HS-27A (cell line): ENCODE measurements at regions not wholly inside any gene's neighbourhood (a gene's known extent, or its start where the extent isn't known, plus 50 kb on each side); places are given as distances from the start of the nearest gene placed in this dataset.

Experiments used
- DNase-seq: peaks from one replicate; pipeline ENCODE4 v3.0.0-alpha.2; 2012; ENCODE audit warnings: low read depth, missing footprints

GRCh38 chr2:79453918-79454317, 58.9 kb upstream of the CTNNA2 start:
- DNase-seq = no peak

- DNase-seq = no peak
Observed at GRCh38 chr2:79452651-79453050, 60.2 kb upstream of the CTNNA2 start.

- DNase-seq = no peak
Observed at GRCh38 chr2:79447463-79447862, 65.4 kb upstream of the CTNNA2 start.

- DNase-seq = no peak
Observed at GRCh38 chr2:79446313-79446712, 66.5 kb upstream of the CTNNA2 start.

- no peak for DNase-seq
Observed at GRCh38 chr2:79437433-79438267, 75.2 kb upstream of the CTNNA2 start.

- no peak for DNase-seq
Observed at GRCh38 chr2:79434362-79434761, 78.5 kb upstream of the CTNNA2 start.

GRCh38 chr2:79432731-79433146, 80.1 kb upstream of the CTNNA2 start:
- DNase-seq = no peak

GRCh38 chr2:79428745-79429144, 84.1 kb upstream of the CTNNA2 start:
- no peak for DNase-seq

- no peak for DNase-seq
Observed at GRCh38 chr2:79414690-79415089, 98.2 kb upstream of the CTNNA2 start.

GRCh38 chr2:79394485-79394859, 118.4 kb upstream of the CTNNA2 start:
- no peak for DNase-seq

GRCh38 chr2:79393806-79394484, 118.9 kb upstream of the CTNNA2 start:
- no peak for DNase-seq

- no peak for DNase-seq
Observed at GRCh38 chr2:79393107-79393685, 119.7 kb upstream of the CTNNA2 start.

GRCh38 chr2:79389481-79389880, 123.4 kb upstream of the CTNNA2 start:
- no peak for DNase-seq

GRCh38 chr2:79388024-79388423, 124.8 kb upstream of the CTNNA2 start:
- no peak for DNase-seq

- DNase-seq = no peak
Observed at GRCh38 chr2:79387431-79387830, 125.4 kb upstream of the CTNNA2 start.

GRCh38 chr2:79383681-79384080, 129.2 kb upstream of the CTNNA2 start:
- no peak for DNase-seq

GRCh38 chr2:79375817-79376216, 137.0 kb upstream of the CTNNA2 start:
- DNase-seq = no peak

GRCh38 chr2:79373358-79374130, 139.3 kb upstream of the CTNNA2 start:
- no peak for DNase-seq

- no peak for DNase-seq
Observed at GRCh38 chr2:79370976-79371538, 141.8 kb upstream of the CTNNA2 start.

- no peak for DNase-seq
Observed at GRCh38 chr2:79369127-79369526, 143.7 kb upstream of the CTNNA2 start.

- no peak for DNase-seq
Observed at GRCh38 chr2:79368116-79368630, 144.7 kb upstream of the CTNNA2 start.

- DNase-seq = no peak
Observed at GRCh38 chr2:79359419-79359818, 153.4 kb upstream of the CTNNA2 start.
